Activated naive CD8-positive, alpha-beta T cell treated with anti-CD3 and anti-CD28 coated beads, Interleukin-2, amount 10 ng/mL, durations not matched to agents 7 days and 5 days (primary cell): ENCODE measurements at regions not wholly inside any gene's neighbourhood (a gene's known extent, or its start where the extent isn't known, plus 50 kb on each side); places are given as distances from the start of the nearest gene placed in this dataset.

Source experiments
- ATAC-seq: fragments of 150-1000 bp; cut with Tn5 transposase; one replicate; pipeline ENCODE4 v1.10.0; 2021; ENCODE audit warnings: low read depth, moderate library complexity
- POLR2A ChIA-PET: fragments of 350-600 bp; sonication (Branson Sonifier 250); formaldehyde crosslinking; loops from one replicate; lab custom pipeline; 2021; ENCODE audit warnings: antibody characterized with exemption; lab: Charles Lee
- DNase-seq: peaks from one replicate; pipeline ENCODE4 v3.0.0; 2021
- H3K27ac Mint-ChIP-seq: one replicate; pipeline ENCODE4 v1.8.0; 2022; ENCODE audit warnings: mild to moderate bottlenecking, mixed read lengths
- H3K27me3 Mint-ChIP-seq: one replicate; pipeline ENCODE4 v1.8.0; 2022; ENCODE audit warnings: mild to moderate bottlenecking, moderate library complexity, mixed read lengths
- H3K36me3 Mint-ChIP-seq: one replicate; pipeline ENCODE4 v1.8.0; 2021; ENCODE audit warnings: mild to moderate bottlenecking, mixed read lengths
- H3K4me1 Mint-ChIP-seq: one replicate; pipeline ENCODE4 v1.8.0; 2021; ENCODE audit warnings: mixed read lengths
- H3K4me3 Mint-ChIP-seq: one replicate; pipeline ENCODE4 v1.8.0; 2022; ENCODE audit warnings: mild to moderate bottlenecking, moderate library complexity, mixed read lengths
- H3K9me3 Mint-ChIP-seq: one replicate; pipeline ENCODE4 v1.8.0; 2021; ENCODE audit warnings: mixed read lengths

DNA sequence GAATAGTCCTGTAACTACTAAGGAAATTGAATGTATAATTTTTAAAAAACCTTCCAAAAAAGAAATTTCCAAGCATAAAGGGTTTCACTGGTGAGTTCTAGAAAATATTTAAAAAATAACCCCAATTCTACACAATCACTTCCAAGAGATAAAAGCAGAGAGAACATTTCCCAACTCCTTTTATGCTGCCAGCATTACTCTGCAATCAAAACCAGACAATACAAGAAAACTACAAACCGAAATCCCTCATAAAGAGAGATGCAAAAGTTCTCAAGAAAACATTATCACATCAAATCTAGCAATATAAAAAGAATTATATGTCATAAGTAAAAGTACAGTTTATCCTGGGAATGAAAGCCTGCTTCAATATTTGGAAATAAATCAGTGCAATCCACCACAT lies 84.8 kb downstream of the OAT start:
- no peak for ATAC-seq
- POLR2A ChIA-PET = no interaction called here
- H3K4me3 Mint-ChIP-seq = no peak overlapping the region
- H3K4me1 Mint-ChIP-seq = peaks cover 2% of the 10 kb centered on the region
- H3K36me3 Mint-ChIP-seq = no peaks in the 10 kb centered on the region
- H3K9me3 Mint-ChIP-seq = peaks cover 6% of the 10 kb centered on the region
- no peak overlapping the region for H3K27ac Mint-ChIP-seq
- peaks cover 18% of the 10 kb centered on the region for H3K27me3 Mint-ChIP-seq
- DNase-seq = no peak

DNA sequence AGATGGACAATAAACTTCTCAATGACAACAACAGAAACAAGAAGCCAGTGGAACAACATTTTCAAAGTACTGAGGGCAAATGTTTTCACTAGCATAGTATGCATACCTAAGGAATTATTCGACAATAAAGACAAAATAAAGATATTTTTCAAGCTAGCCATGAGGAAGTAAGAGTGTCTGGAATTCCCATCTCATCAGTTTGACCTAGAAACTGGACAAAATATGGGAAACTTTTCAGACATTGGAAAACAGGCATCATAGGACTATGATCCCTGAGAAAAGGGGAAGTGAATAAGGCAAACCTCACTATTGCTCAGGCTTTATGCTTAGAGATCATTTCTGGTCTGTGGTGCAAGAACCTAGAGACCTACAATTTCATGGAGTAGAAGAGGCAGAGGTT lies 86.3 kb downstream of the OAT start:
- Mint-ChIP-seq H3K27me3 (peaks cover 18% of the 10 kb centered on the region), H3K4me1 (peaks cover 2% of the 10 kb centered on the region), H3K27ac (no peak overlapping the region), H3K4me3 (no peak overlapping the region), H3K9me3 (peaks cover 6% of the 10 kb centered on the region), H3K36me3 (no peaks in the 10 kb centered on the region)
- DNase-seq (no peak), ATAC-seq (no peak)
- POLR2A ChIA-PET = no interaction called here

DNA sequence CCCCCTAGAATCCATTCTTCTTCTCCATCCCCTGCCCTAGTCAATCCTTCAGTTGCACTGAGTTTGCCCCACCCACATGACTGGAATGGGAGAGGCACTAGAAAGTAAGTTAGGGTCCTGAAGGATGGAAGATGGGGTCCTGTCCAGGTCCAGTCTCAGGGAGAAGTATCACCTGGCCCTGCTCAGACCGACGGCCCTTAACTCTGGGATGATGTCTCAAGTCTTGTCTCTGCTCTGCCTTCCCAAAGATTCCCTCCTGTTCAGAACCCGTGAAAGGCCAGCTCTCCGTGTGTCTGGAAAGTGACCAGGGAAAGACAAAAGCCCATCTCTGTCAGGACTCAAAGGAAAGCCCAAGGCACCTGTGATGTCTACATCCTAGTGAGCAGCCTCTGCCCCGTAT lies 88.8 kb downstream of the OAT start:
- peaks cover 20% of the 10 kb centered on the region for H3K27me3 Mint-ChIP-seq
- no peak for ATAC-seq
- H3K36me3 Mint-ChIP-seq = no peaks in the 10 kb centered on the region
- peaks cover 2% of the 10 kb centered on the region for H3K4me1 Mint-ChIP-seq
- POLR2A ChIA-PET = no interaction called here
- no peak overlapping the region for H3K27ac Mint-ChIP-seq
- H3K4me3 Mint-ChIP-seq = no peak overlapping the region
- H3K9me3 Mint-ChIP-seq = peaks cover 6% of the 10 kb centered on the region
- no peak for DNase-seq

DNA sequence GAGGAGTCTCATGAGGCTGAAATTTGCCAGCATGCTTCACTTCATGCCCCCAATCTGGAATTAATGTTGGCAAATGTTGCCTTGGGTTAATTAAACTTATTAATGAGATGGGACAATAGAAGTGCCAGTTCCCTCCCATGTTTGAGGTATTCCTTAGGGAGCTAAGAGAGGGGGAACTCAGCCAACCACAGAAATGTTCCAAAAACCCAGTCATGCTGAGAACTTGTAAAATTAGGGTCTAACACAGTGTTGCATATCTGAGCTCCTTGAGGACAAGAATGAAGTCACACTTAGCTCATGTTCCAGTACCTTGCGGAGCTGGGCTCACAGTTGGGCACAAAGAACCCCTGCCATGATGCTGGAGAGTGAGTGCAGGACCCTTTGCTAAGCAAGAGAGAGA lies 89.4 kb downstream of the OAT start:
- POLR2A ChIA-PET = no interaction called here
- Mint-ChIP-seq H3K27ac (no peak overlapping the region), H3K9me3 (peaks cover 4% of the 10 kb centered on the region), H3K4me3 (no peak overlapping the region), H3K27me3 (peaks cover 16% of the 10 kb centered on the region), H3K4me1 (peaks cover 2% of the 10 kb centered on the region), H3K36me3 (no peaks in the 10 kb centered on the region)
- ATAC-seq = no peak
- DNase-seq = no peak

DNA sequence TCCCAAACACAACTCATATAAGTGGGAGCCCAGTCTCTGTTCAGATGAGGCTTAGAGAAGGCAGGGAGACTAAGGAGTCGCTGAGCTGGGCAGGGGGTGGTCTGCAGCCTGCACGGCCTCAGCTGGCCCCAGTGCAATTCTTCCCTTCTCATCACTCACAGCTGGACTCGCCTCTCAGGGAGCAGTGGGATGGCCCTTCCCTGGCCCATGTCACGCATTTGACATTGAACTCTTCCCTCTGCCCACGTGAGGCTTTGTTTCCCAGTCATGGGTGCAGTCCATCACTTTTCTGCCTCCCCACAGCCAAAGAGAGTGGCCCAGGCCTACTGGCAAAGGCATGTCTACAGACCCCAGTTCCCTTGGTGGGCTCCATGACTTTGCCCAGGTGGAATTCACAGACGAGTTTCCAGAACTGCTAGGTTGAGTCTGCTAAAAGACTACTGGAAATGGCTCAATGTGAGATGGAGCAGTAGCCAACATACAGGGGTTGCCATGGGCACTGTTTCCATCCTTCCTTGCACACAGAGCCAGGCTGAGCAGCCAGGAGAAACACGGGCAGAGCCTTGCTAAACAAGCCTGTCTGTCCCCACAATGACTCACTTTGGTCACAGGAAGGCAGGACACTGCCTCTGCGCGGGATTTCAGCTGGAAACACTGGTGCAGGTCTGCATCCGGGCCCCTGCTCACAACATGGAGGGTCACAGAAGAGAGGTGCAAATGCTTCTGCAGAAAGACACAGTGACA lies 90.1 kb downstream of the OAT start:
- Mint-ChIP-seq H3K4me3 (no peak overlapping the region), H3K36me3 (no peaks in the 10 kb centered on the region), H3K27me3 (peaks cover 12% of the 10 kb centered on the region), H3K4me1 (peaks cover 2% of the 10 kb centered on the region), H3K27ac (no peak overlapping the region), H3K9me3 (peaks cover 4% of the 10 kb centered on the region)
- DNase-seq (no peak), ATAC-seq (no peak)
- POLR2A ChIA-PET = no interaction called here

DNA sequence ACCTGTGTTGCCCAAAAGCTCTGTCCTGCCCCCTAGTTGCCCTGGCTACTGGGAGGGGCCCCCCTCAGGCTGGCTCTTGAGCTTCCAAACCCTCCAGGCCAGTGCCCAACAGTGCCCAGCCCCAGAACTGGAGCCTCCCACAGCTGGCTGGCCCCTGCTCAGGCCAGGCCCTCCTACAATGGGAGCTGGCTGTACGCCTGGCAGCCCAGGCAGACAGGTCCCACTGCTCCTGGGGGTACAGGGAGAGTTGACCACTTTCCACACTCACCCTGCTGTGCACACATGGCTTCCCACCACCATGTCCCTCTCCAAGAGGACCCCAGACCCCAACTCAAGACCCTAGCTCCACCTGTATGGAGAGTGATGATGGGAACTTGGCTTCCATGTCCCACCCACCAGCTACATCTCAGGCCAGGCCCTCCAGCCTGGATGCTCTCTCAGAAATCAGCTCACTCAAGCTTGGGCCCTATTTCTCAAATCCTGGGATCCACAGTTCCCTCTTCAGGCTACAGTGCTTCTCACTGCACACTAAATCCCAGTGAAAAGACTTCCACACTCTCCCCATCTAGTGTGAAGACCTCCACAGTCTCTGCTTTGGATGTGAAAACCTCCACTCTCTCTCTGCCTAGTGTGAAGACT lies 92.6 kb downstream of the OAT start:
- Mint-ChIP-seq H3K4me1 (peaks cover 2% of the 10 kb centered on the region), H3K4me3 (no peak overlapping the region), H3K9me3 (peaks cover 1% of the 10 kb centered on the region), H3K27me3 (peaks cover 2% of the 10 kb centered on the region), H3K36me3 (no peaks in the 10 kb centered on the region), H3K27ac (no peak overlapping the region)
- ATAC-seq (no peak), DNase-seq (no peak)
- POLR2A ChIA-PET = no interaction called here

GRCh38 chr10:124325633-124325914 lies 93.1 kb downstream of the OAT start:
- peaks cover under 1% of the 10 kb centered on the region for H3K9me3 Mint-ChIP-seq
- no peak overlapping the region for H3K4me3 Mint-ChIP-seq
- H3K4me1 Mint-ChIP-seq = peaks cover 2% of the 10 kb centered on the region
- POLR2A ChIA-PET = no interaction called here
- DNase-seq (no peak), ATAC-seq (no peak)
- H3K36me3 Mint-ChIP-seq = no peaks in the 10 kb centered on the region
- peaks cover 2% of the 10 kb centered on the region for H3K27me3 Mint-ChIP-seq
- no peak overlapping the region for H3K27ac Mint-ChIP-seq

- no peaks in the 10 kb centered on the region for H3K9me3 Mint-ChIP-seq
- no peaks in the 10 kb centered on the region for H3K36me3 Mint-ChIP-seq
- DNase-seq (no peak), ATAC-seq (no peak)
- H3K4me3 Mint-ChIP-seq = no peak overlapping the region
- H3K4me1 Mint-ChIP-seq = peaks cover under 1% of the 10 kb centered on the region
- H3K27me3 Mint-ChIP-seq = peaks cover 2% of the 10 kb centered on the region
- POLR2A ChIA-PET = no interaction called here
- H3K27ac Mint-ChIP-seq = no peak overlapping the region
Measured at GRCh38 chr10:124324856-124325632, 93.7 kb downstream of the OAT start.

- ATAC-seq = no peak
- no peak overlapping the region for H3K4me3 Mint-ChIP-seq
- POLR2A ChIA-PET = no interaction called here
- no peaks in the 10 kb centered on the region for H3K9me3 Mint-ChIP-seq
- DNase-seq = no peak
- no peaks in the 10 kb centered on the region for H3K36me3 Mint-ChIP-seq
- peaks cover 2% of the 10 kb centered on the region for H3K27me3 Mint-ChIP-seq
- H3K4me1 Mint-ChIP-seq = no peaks in the 10 kb centered on the region
- no peak overlapping the region for H3K27ac Mint-ChIP-seq
Measured at GRCh38 chr10:124324451-124324850, 94.3 kb downstream of the OAT start.

- no peak overlapping the region for H3K4me3 Mint-ChIP-seq
- no peaks in the 10 kb centered on the region for H3K4me1 Mint-ChIP-seq
- ATAC-seq (no peak), DNase-seq (no peak)
- H3K9me3 Mint-ChIP-seq = no peaks in the 10 kb centered on the region
- POLR2A ChIA-PET = no interaction called here
- peaks cover 2% of the 10 kb centered on the region for H3K27me3 Mint-ChIP-seq
- no peaks in the 10 kb centered on the region for H3K36me3 Mint-ChIP-seq
- H3K27ac Mint-ChIP-seq = no peak overlapping the region
Measured at GRCh38 chr10:124323806-124324205, 94.9 kb downstream of the OAT start.

DNA sequence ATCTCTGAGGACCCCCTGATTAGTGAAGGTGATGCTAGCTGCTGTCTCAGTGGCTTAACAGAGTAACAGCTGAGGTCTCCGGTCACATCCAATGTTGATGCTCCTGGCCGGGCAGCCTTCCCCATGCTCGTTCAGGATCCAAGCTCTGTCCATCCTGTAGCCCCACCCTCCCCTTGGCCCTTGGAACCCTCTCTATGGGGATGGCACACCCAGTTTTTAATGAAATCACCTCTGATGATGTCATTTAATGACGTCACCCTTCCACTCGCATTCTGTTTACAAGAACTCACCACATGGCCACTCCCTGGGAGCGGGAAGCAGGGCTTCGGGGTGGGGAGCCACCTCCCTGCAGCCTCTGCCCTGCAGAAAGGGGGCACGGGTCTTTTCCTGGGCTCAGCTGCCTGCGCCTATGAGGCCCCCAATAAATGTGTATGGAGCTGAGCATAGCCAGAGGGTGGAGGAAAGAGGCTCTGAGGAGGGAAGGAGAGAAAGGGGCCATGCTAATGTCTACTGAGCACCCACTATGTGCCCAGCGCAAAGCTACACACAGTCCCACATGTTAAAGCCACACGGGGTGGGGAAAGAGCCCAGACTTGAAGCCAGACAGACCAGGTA lies 95.5 kb downstream of the OAT start:
- Mint-ChIP-seq H3K27ac (no peak overlapping the region), H3K9me3 (no peaks in the 10 kb centered on the region), H3K27me3 (peaks cover 2% of the 10 kb centered on the region), H3K4me3 (no peak overlapping the region), H3K36me3 (no peaks in the 10 kb centered on the region), H3K4me1 (no peaks in the 10 kb centered on the region)
- POLR2A ChIA-PET = no interaction called here
- no peak for ATAC-seq
- no peak for DNase-seq

DNA sequence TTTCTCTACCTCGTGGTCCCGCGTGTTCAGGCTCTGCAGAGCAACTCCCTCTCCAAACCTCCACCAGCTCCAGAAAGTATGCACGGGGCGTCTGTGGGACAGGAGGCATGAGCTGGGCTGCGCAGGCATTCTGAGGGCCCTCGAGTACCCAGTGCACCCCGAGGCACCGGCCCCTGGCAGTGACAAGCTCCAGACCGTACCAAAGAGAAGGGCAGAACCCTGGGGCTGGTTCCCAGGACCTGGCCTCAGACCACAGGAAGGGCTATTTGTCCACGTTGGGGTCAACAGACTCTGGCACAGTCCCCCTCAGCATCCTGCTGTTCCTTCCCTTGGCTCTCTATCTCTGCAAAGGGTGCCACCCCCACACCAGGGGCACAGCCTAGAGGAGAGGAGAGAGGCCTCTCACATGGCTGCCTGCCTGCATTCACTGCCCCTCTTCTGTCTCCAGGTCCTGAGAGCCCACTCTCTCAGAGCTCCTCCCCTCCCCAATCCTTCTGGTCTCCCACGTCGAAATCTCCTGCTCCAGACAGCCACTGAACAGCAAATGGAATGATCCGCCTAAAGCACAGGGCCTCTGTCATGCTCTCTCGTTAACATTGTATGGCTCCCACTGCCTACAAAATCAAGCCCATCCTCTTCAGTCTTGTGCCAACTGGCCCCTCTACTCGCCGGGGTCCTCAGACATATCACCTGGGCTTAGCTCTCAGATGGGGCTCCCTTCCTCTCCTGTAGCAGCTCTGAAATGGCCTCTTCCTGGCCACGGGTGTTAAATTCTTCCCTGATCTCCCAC lies 96.3 kb downstream of the OAT start:
- H3K27me3 Mint-ChIP-seq = peaks cover 2% of the 10 kb centered on the region
- no peak overlapping the region for H3K4me3 Mint-ChIP-seq
- POLR2A ChIA-PET = no interaction called here
- H3K36me3 Mint-ChIP-seq = no peaks in the 10 kb centered on the region
- no peaks in the 10 kb centered on the region for H3K9me3 Mint-ChIP-seq
- H3K27ac Mint-ChIP-seq = no peak overlapping the region
- no peaks in the 10 kb centered on the region for H3K4me1 Mint-ChIP-seq
- ATAC-seq = no peak
- DNase-seq = no peak

- no peaks in the 10 kb centered on the region for H3K36me3 Mint-ChIP-seq
- H3K4me3 Mint-ChIP-seq = no peak overlapping the region
- no peaks in the 10 kb centered on the region for H3K9me3 Mint-ChIP-seq
- no peak overlapping the region for H3K27ac Mint-ChIP-seq
- no peak for ATAC-seq
- DNase-seq = no peak
- no peaks in the 10 kb centered on the region for H3K27me3 Mint-ChIP-seq
- H3K4me1 Mint-ChIP-seq = no peaks in the 10 kb centered on the region
- POLR2A ChIA-PET = no interaction called here
Measured at GRCh38 chr10:124321433-124322089, 97.2 kb downstream of the OAT start.
